WTC11 (cell line): ENCODE measurements at regions not wholly inside any gene's neighbourhood (a gene's known extent, or its start where the extent isn't known, plus 50 kb on each side); places are given as distances from the start of the nearest gene placed in this dataset.

Source experiments
- ATAC-seq: fragments of 200-7000 bp; cut with Tn5 transposase; 2 replicates; pipeline ENCODE4 v1.10.0; 2021; ENCODE audit warnings: mild to moderate bottlenecking, moderate library complexity
- CTCF ChIA-PET: fragments of 300-600 bp; sonication (Branson Sonifier 250); formaldehyde crosslinking; loops from one replicate; lab custom pipeline; 2021; ENCODE audit warnings: antibody characterized with exemption; lab: Charles Lee
- POLR2A ChIA-PET: fragments of 350-600 bp; sonication (Branson Sonifier 250); formaldehyde crosslinking; loops from one replicate; lab custom pipeline; 2021; ENCODE audit warnings: antibody characterized with exemption; lab: Charles Lee
- DNase-seq: peaks from one replicate; pipeline ENCODE4 v3.0.0; 2021; ENCODE audit warnings: low spot score
- H3K27ac Mint-ChIP-seq: 2 replicates; pipeline ENCODE4 v1.8.0; 2021; ENCODE audit warnings: mixed read lengths
- H3K27me3 Mint-ChIP-seq: 2 replicates; pipeline ENCODE4 v1.8.0; 2021; ENCODE audit warnings: low read depth, mild to moderate bottlenecking, moderate library complexity, mixed read lengths
- H3K36me3 Mint-ChIP-seq: 2 replicates; pipeline ENCODE4 v1.8.0; 2021; ENCODE audit warnings: mixed read lengths
- H3K4me1 Mint-ChIP-seq: 2 replicates; pipeline ENCODE4 v1.8.0; 2022; ENCODE audit warnings: mixed read lengths
- H3K4me3 Mint-ChIP-seq: 2 replicates; pipeline ENCODE4 v1.8.0; 2021; ENCODE audit warnings: mild to moderate bottlenecking, moderate library complexity, mixed read lengths
- H3K9me3 Mint-ChIP-seq: 2 replicates; pipeline ENCODE4 v1.8.0; 2021; ENCODE audit warnings: mixed read lengths
- CBFB ChIP-seq: sonication (generic); formaldehyde crosslinking; IDR thresholded peaks from 2 replicates; pipeline ENCODE4 v1.8.1; 2022; ENCODE audit warnings: mild to moderate bottlenecking, low read depth, missing genetic modification reagents
- CREM ChIP-seq: sonication (generic); formaldehyde crosslinking; IDR thresholded peaks from 2 replicates; pipeline ENCODE4 v1.8.1; 2022; ENCODE audit warnings: mild to moderate bottlenecking, missing genetic modification reagents, moderate library complexity
- FOXK1 ChIP-seq: sonication (generic); formaldehyde crosslinking; IDR thresholded peaks from 2 replicates; pipeline ENCODE4 v1.8.0; 2022; ENCODE audit warnings: mild to moderate bottlenecking, moderate library complexity, missing genetic modification reagents
- GABPB1 ChIP-seq: sonication (generic); formaldehyde crosslinking; IDR thresholded peaks from 2 replicates; pipeline ENCODE4 v1.8.1; 2023; ENCODE audit warnings: mild to moderate bottlenecking, missing genetic modification reagents
- IRF2 ChIP-seq: sonication (generic); formaldehyde crosslinking; IDR thresholded peaks from 2 replicates; pipeline ENCODE4 v1.8.0; 2022; ENCODE audit warnings: low read depth, missing genetic modification reagents, borderline replicate concordance
- JAZF1 ChIP-seq: fragments of 250-450 bp; sonication (Bioruptor Pico); IDR thresholded peaks from 2 replicates; pipeline ENCODE4 v1.9.0; 2021; ENCODE audit warnings: moderate library complexity, mild to moderate bottlenecking, inconsistent platforms
- MXD4 ChIP-seq: fragments of 250-450 bp; sonication (Bioruptor Pico); IDR thresholded peaks from 2 replicates; pipeline ENCODE4 v1.8.0; 2021; ENCODE audit warnings: mild to moderate bottlenecking, moderate library complexity, borderline replicate concordance
- NFE2L1 ChIP-seq: sonication (generic); formaldehyde crosslinking; IDR thresholded peaks from 2 replicates; pipeline ENCODE4 v1.8.1; 2023; ENCODE audit warnings: missing genetic modification reagents
- NR3C1 ChIP-seq: sonication (generic); formaldehyde crosslinking; conservative IDR thresholded peaks from 2 replicates; pipeline ENCODE4 v1.8.1; 2023; ENCODE audit warnings: low read depth, mild to moderate bottlenecking, missing genetic modification reagents
- OVOL2 ChIP-seq: fragments of 250-450 bp; sonication (Bioruptor Pico); IDR thresholded peaks from 2 replicates; pipeline ENCODE4 v1.9.0; 2021; ENCODE audit warnings: mild to moderate bottlenecking, borderline replicate concordance
- PRRX2 ChIP-seq: fragments of 250-450 bp; sonication (Bioruptor Pico); IDR thresholded peaks from 2 replicates; pipeline ENCODE4 v1.8.0; 2021; ENCODE audit warnings: mild to moderate bottlenecking
- RORB ChIP-seq: fragments of 250-450 bp; sonication (Bioruptor Pico); IDR thresholded peaks from 2 replicates; pipeline ENCODE4 v1.9.0; 2021; ENCODE audit warnings: mild to moderate bottlenecking
- ZNF138 ChIP-seq: sonication (generic); formaldehyde crosslinking; conservative IDR thresholded peaks from 2 replicates; pipeline ENCODE4 v1.8.1; 2022; ENCODE audit warnings: mild to moderate bottlenecking, moderate library complexity, missing genetic modification reagents
- ZNF317 ChIP-seq: sonication (generic); formaldehyde crosslinking; IDR thresholded peaks from 2 replicates; pipeline ENCODE4 v1.8.1; 2023; ENCODE audit warnings: low read depth, mild to moderate bottlenecking, moderate library complexity, missing genetic modification reagents, borderline replicate concordance
- ZNF396 ChIP-seq: fragments of 250-450 bp; sonication (Bioruptor Pico); IDR thresholded peaks from 2 replicates; pipeline ENCODE4 v1.8.0; 2021; ENCODE audit warnings: mild to moderate bottlenecking, moderate library complexity, borderline replicate concordance
- ZNF416 ChIP-seq: fragments of 250-450 bp; sonication (Bioruptor Pico); IDR thresholded peaks from 2 replicates; pipeline ENCODE4 v1.9.0; 2021; ENCODE audit warnings: mild to moderate bottlenecking, inconsistent platforms
- TF ChIP-seq, protein P1 (sequence below): sonication (generic); formaldehyde crosslinking; IDR thresholded peaks from 2 replicates; pipeline ENCODE4 v1.8.0; 2023; ENCODE audit warnings: missing genetic modification reagents, mild to moderate bottlenecking, borderline replicate concordance
- TF ChIP-seq, protein P2 (sequence below): sonication (generic); formaldehyde crosslinking; IDR thresholded peaks from 2 replicates; pipeline ENCODE4 v1.8.1; 2022; ENCODE audit warnings: low read depth, mild to moderate bottlenecking, moderate library complexity, missing genetic modification reagents, borderline replicate concordance
- TF ChIP-seq, protein P3 (sequence below): sonication (generic); formaldehyde crosslinking; IDR thresholded peaks from 2 replicates; pipeline ENCODE4 v1.8.1; 2023; ENCODE audit warnings: mild to moderate bottlenecking, missing genetic modification reagents
- TF ChIP-seq, protein P4 (sequence below): fragments of 250-450 bp; sonication (Bioruptor Pico); IDR thresholded peaks from 2 replicates; pipeline ENCODE4 v1.9.0; 2021; ENCODE audit warnings: moderate library complexity, mild to moderate bottlenecking, inconsistent platforms, borderline replicate concordance
- TF ChIP-seq, protein P5 (sequence below): sonication (generic); formaldehyde crosslinking; IDR thresholded peaks from 2 replicates; pipeline ENCODE4 v1.8.0; 2022; ENCODE audit warnings: mild to moderate bottlenecking, missing genetic modification reagents
- TF ChIP-seq, protein P6 (sequence below): sonication (generic); formaldehyde crosslinking; IDR thresholded peaks from 2 replicates; pipeline ENCODE4 v1.8.0; 2023; ENCODE audit warnings: missing genetic modification reagents
- TF ChIP-seq, protein P7 (sequence below): sonication (generic); formaldehyde crosslinking; IDR thresholded peaks from 2 replicates; pipeline ENCODE4 v1.8.1; 2023; ENCODE audit warnings: mild to moderate bottlenecking, missing genetic modification reagents

DNA sequence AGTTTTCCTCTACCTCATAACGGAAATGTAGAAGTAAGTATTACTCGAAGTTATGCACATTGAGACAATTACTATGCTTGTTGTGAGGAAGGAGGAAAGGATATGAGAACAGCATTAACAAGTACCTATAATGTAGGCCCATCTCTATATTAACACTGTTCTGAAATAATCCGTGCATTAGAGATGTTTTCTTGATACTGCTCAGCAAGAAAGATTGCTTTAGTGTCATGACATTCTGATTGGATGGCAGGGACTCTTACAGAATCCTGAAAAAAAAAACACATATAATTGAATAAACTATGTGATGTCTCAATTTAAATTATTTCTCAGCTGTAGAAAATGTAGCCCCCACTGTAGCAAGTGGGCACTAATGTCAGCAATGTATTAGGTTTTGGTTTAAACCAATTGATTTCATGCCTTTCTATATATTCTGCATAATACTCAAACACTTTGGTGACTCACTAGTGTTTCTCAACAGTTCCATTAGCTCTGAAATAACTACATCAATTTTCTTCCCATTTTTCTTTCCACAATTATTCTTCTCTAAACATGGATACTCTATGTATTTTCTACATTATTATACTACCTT lies 598.3 kb upstream of the BCHE start (continued):
- TF ChIP-seq, protein P1, sequence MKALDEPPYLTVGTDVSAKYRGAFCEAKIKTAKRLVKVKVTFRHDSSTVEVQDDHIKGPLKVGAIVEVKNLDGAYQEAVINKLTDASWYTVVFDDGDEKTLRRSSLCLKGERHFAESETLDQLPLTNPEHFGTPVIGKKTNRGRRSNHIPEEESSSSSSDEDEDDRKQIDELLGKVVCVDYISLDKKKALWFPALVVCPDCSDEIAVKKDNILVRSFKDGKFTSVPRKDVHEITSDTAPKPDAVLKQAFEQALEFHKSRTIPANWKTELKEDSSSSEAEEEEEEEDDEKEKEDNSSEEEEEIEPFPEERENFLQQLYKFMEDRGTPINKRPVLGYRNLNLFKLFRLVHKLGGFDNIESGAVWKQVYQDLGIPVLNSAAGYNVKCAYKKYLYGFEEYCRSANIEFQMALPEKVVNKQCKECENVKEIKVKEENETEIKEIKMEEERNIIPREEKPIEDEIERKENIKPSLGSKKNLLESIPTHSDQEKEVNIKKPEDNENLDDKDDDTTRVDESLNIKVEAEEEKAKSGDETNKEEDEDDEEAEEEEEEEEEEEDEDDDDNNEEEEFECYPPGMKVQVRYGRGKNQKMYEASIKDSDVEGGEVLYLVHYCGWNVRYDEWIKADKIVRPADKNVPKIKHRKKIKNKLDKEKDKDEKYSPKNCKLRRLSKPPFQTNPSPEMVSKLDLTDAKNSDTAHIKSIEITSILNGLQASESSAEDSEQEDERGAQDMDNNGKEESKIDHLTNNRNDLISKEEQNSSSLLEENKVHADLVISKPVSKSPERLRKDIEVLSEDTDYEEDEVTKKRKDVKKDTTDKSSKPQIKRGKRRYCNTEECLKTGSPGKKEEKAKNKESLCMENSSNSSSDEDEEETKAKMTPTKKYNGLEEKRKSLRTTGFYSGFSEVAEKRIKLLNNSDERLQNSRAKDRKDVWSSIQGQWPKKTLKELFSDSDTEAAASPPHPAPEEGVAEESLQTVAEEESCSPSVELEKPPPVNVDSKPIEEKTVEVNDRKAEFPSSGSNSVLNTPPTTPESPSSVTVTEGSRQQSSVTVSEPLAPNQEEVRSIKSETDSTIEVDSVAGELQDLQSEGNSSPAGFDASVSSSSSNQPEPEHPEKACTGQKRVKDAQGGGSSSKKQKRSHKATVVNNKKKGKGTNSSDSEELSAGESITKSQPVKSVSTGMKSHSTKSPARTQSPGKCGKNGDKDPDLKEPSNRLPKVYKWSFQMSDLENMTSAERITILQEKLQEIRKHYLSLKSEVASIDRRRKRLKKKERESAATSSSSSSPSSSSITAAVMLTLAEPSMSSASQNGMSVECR (CRISPR knock-in tag) = no peak
- TF ChIP-seq, protein P2, sequence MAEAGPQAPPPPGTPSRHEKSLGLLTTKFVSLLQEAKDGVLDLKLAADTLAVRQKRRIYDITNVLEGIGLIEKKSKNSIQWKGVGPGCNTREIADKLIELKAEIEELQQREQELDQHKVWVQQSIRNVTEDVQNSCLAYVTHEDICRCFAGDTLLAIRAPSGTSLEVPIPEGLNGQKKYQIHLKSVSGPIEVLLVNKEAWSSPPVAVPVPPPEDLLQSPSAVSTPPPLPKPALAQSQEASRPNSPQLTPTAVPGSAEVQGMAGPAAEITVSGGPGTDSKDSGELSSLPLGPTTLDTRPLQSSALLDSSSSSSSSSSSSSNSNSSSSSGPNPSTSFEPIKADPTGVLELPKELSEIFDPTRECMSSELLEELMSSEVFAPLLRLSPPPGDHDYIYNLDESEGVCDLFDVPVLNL (CRISPR knock-in tag) = no peak
- TF ChIP-seq NR3C1 (CRISPR knock-in tag) (no peak), ZNF416 (no peak), ZNF138 (no peak), JAZF1 (CRISPR knock-in tag) (no peak), MXD4 (CRISPR knock-in tag) (no peak)
- TF ChIP-seq, protein P3, sequence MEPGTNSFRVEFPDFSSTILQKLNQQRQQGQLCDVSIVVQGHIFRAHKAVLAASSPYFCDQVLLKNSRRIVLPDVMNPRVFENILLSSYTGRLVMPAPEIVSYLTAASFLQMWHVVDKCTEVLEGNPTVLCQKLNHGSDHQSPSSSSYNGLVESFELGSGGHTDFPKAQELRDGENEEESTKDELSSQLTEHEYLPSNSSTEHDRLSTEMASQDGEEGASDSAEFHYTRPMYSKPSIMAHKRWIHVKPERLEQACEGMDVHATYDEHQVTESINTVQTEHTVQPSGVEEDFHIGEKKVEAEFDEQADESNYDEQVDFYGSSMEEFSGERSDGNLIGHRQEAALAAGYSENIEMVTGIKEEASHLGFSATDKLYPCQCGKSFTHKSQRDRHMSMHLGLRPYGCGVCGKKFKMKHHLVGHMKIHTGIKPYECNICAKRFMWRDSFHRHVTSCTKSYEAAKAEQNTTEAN = no peak
- TF ChIP-seq, protein P4, sequence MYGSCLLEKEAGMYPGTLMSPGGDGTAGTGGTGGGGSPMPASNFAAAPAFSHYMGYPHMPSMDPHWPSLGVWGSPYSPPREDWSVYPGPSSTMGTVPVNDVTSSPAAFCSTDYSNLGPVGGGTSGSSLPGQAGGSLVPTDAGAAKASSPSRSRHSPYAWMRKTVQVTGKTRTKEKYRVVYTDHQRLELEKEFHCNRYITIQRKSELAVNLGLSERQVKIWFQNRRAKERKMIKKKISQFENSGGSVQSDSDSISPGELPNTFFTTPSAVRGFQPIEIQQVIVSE = no peak

DNA sequence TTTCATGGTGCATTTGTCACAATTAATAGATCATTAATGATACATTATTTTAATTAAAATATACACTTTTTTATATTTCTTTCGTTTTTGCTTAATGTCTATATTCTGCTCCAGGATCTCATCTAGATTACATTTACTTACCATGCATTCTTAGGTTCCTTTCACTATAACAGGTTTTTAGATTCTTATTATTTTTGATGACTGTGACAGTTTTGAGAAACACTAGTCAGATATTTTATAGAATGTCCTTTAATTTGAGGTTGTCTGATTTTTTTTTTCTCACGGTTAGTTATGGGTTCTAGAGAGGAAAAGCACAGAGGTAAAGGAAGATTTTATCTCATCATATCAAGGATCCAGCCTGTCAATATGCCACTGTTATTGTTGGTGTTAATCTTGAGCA lies 595.8 kb upstream of the BCHE start:
- CTCF ChIA-PET = no interaction called here
- H3K9me3 Mint-ChIP-seq = no peaks in the 10 kb centered on the region
- ATAC-seq (no peak), DNase-seq (no peak)
- H3K27ac Mint-ChIP-seq = no peak overlapping the region
- H3K36me3 Mint-ChIP-seq = no peaks in the 10 kb centered on the region
- POLR2A ChIA-PET = no interaction called here
- no peaks in the 10 kb centered on the region for H3K4me1 Mint-ChIP-seq
- TF ChIP-seq, protein P5, sequence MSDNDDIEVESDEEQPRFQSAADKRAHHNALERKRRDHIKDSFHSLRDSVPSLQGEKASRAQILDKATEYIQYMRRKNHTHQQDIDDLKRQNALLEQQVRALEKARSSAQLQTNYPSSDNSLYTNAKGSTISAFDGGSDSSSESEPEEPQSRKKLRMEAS (CRISPR knock-in tag) = no peak
- no peak for TF ChIP-seq OVOL2 (CRISPR knock-in tag)
- TF ChIP-seq ZNF416 = no peak
- TF ChIP-seq ZNF396 (CRISPR knock-in tag) = no peak
- TF ChIP-seq, protein P6, sequence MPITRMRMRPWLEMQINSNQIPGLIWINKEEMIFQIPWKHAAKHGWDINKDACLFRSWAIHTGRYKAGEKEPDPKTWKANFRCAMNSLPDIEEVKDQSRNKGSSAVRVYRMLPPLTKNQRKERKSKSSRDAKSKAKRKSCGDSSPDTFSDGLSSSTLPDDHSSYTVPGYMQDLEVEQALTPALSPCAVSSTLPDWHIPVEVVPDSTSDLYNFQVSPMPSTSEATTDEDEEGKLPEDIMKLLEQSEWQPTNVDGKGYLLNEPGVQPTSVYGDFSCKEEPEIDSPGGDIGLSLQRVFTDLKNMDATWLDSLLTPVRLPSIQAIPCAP (CRISPR knock-in tag) = no peak
- TF ChIP-seq NFE2L1 (CRISPR knock-in tag) = no peak
- TF ChIP-seq CBFB (CRISPR knock-in tag) = no peak
- TF ChIP-seq RORB (CRISPR knock-in tag) = no peak
- TF ChIP-seq CREM (CRISPR knock-in tag) = no peak
- TF ChIP-seq ZNF317 = no peak
- TF ChIP-seq PRRX2 (CRISPR knock-in tag) = no peak
- no peak for TF ChIP-seq IRF2
- no peak for TF ChIP-seq FOXK1 (CRISPR knock-in tag)
- no peak for TF ChIP-seq GABPB1
- TF ChIP-seq, protein P7, sequence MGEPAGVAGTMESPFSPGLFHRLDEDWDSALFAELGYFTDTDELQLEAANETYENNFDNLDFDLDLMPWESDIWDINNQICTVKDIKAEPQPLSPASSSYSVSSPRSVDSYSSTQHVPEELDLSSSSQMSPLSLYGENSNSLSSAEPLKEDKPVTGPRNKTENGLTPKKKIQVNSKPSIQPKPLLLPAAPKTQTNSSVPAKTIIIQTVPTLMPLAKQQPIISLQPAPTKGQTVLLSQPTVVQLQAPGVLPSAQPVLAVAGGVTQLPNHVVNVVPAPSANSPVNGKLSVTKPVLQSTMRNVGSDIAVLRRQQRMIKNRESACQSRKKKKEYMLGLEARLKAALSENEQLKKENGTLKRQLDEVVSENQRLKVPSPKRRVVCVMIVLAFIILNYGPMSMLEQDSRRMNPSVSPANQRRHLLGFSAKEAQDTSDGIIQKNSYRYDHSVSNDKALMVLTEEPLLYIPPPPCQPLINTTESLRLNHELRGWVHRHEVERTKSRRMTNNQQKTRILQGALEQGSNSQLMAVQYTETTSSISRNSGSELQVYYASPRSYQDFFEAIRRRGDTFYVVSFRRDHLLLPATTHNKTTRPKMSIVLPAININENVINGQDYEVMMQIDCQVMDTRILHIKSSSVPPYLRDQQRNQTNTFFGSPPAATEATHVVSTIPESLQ (CRISPR knock-in tag) = no peak
- no peaks in the 10 kb centered on the region for H3K27me3 Mint-ChIP-seq
- no peak overlapping the region for H3K4me3 Mint-ChIP-seq
